ENCODE measurements at regions not wholly inside any gene's neighbourhood (a gene's known extent, or its start where the extent isn't known, plus 50 kb on each side); places are given as distances from the start of the nearest gene placed in this dataset.

DNA sequence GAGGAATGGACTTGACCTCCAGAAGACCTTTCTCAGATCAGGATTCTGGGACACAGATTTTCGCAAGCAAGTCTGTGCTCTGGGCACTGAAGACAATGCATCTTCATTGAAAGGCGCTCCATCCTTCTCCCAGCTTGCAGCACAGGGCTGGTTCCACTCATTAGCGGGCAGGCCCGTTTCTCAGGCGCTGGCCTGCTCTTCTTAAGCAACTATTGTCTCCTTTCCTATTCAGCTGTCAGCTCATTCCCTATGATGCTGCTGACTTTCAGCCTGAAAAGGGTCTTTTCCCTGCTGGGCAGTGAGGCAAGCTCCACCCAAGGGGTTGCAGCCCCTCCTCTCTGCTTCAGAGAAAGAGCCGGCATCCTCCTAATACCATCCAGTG is 91.9 kb upstream of the PLXNA2 start:
- TF ChIP-seq TAF1 (IDR thresholded peaks at IDR 0.05; ENCODE audit: borderline replicate concordance, low read depth, low read length) = no peak
- no peak for TF ChIP-seq POLR2A (IDR thresholded peaks at IDR 0.05; ENCODE audit: low read depth, low read length)
- no peak for TF ChIP-seq POLR2AphosphoS5 (IDR thresholded peaks at IDR 0.05; ENCODE audit: low read depth, low read length)

Data from GM12892 (cell line).